H1 (cell line): ENCODE measurements at regions not wholly inside any gene's neighbourhood (a gene's known extent, or its start where the extent isn't known, plus 50 kb on each side); places are given as distances from the start of the nearest gene placed in this dataset.
"Not testable (repeated sequence)": the region's sequence is repeated elsewhere in the genome, so short reads cannot be mapped to it uniquely, and the experiment has no call there.

Source experiments
- CTCF ChIA-PET: fragments of 300-600 bp; sonication (Branson Sonifier 250); formaldehyde crosslinking; loops from one replicate; lab custom pipeline; 2021; ENCODE audit not compliant: partially characterized antibody; lab: Charles Lee
- POLR2A ChIA-PET: fragments of 300-600 bp; sonication (Branson Sonifier 250); formaldehyde crosslinking; loops from one replicate; lab custom pipeline; 2021; ENCODE audit warnings: inconsistent platforms; ENCODE audit not compliant: partially characterized antibody; lab: Charles Lee
- DNase-seq, 2 experiments: peaks; one replicate each; pipeline versions ENCODE4 v3.0.0 to v3.0.0-alpha.2; 2010 to 2022; ENCODE audit warnings: low spot score in 2 of 2, low read depth in 1 of 2, mixed read lengths in 1 of 2
- FAIRE-seq: peaks from 2 replicates; lab custom pipeline; 2011; peaks lifted over from hg19 to GRCh38; lab: Jason Lieb, UNC
- H2AFZ ChIP-seq: 2 replicates; pipeline ENCODE4 v1.8.1; 2012; ENCODE audit warnings: low read length, inconsistent platforms
- H2AK5ac ChIP-seq: 2 replicates; pipeline ENCODE4 v1.6.1; 2013; ENCODE audit warnings: low read depth, low read length
- H2BK120ac ChIP-seq: replicated peaks from 2 replicates; pipeline ENCODE3; 2013; ENCODE audit warnings: low read depth, low read length, inconsistent platforms
- H2BK12ac ChIP-seq: 2 replicates; pipeline ENCODE4 v1.6.1; 2013; ENCODE audit warnings: low read depth, low read length
- H2BK15ac ChIP-seq: 2 replicates; pipeline ENCODE4 v1.6.1; 2013; ENCODE audit warnings: low read length
- H2BK20ac ChIP-seq: 2 replicates; pipeline ENCODE4 v1.6.1; 2013; ENCODE audit warnings: low read length
- H2BK5ac ChIP-seq: 2 replicates; pipeline ENCODE4 v1.6.1; 2013; ENCODE audit warnings: low read depth, low read length
- H3K14ac ChIP-seq: 2 replicates; pipeline ENCODE4 v1.6.1; 2013; ENCODE audit warnings: inconsistent platforms; ENCODE audit not compliant: insufficient read length
- H3K18ac ChIP-seq: 2 replicates; pipeline ENCODE4 v1.6.1; 2013; ENCODE audit warnings: low read length; ENCODE audit errors: extremely low read depth
- H3K23ac ChIP-seq: 2 replicates; pipeline ENCODE4 v1.6.1; 2013; ENCODE audit warnings: inconsistent platforms; ENCODE audit not compliant: insufficient read length
- H3K23me2 ChIP-seq: 2 replicates; pipeline ENCODE4 v1.6.1; 2013; ENCODE audit warnings: low read depth, low read length
- H3K27ac ChIP-seq: 2 replicates; pipeline ENCODE4 v1.6.1; 2011; ENCODE audit warnings: low read depth, low read length, inconsistent platforms
- H3K27me3 ChIP-seq, 4 experiments: replicated peaks in 1 of 4; 1 replicate in 1 of 4; 2 replicates in 3 of 4; pipeline versions ENCODE4 v1.6.1 to v1.8.1; 2011 to 2013; ENCODE audit warnings: low read length in 3 of 4, mild to moderate bottlenecking in 3 of 4, inconsistent platforms in 2 of 4, mixed read lengths in 2 of 4, moderate library complexity in 1 of 4; ENCODE audit not compliant: control insufficient read depth in 3 of 4, insufficient read depth in 3 of 4; ENCODE audit errors: extremely low read depth in 1 of 4
- H3K36me3 ChIP-seq, 4 experiments: 2 replicates each; pipeline versions ENCODE4 v1.6.1 to v1.8.1; 2011 to 2013; ENCODE audit warnings: mild to moderate bottlenecking in 4 of 4, low read length in 3 of 4, moderate library complexity in 2 of 4, control low read depth in 1 of 4, inconsistent platforms in 1 of 4; ENCODE audit not compliant: insufficient read depth in 4 of 4, control insufficient read depth in 2 of 4
- H3K4ac ChIP-seq: replicated peaks from 2 replicates; pipeline ENCODE3; 2013; ENCODE audit warnings: low read length, low read depth, mixed read lengths, inconsistent platforms; ENCODE audit not compliant: insufficient read length
- H3K4me1 ChIP-seq, 4 experiments: replicated peaks in 1 of 4; 1 replicate in 1 of 4; 2 replicates in 3 of 4; pipeline versions ENCODE4 v1.6.1 to v1.8.1; 2011 to 2013; ENCODE audit warnings: low read length in 3 of 4, inconsistent platforms in 2 of 4, mixed read lengths in 1 of 4; ENCODE audit not compliant: insufficient read depth in 4 of 4, control insufficient read depth in 3 of 4
- H3K4me2 ChIP-seq, 2 experiments: 2 replicates each; pipeline versions ENCODE4 v1.6.1 to v1.8.1; 2011 to 2013; ENCODE audit warnings: low read depth in 2 of 2, low read length in 2 of 2, control low read depth in 1 of 2, inconsistent platforms in 1 of 2, mild to moderate bottlenecking in 1 of 2; ENCODE audit not compliant: insufficient read depth in 1 of 2
- H3K4me3 ChIP-seq, 4 experiments: fragments of 200-600, 300-600 bp in 1 of 4; sonication (generic), shearing (Covaris generic), sonication (Bioruptor Twin) in 1 of 4; 2 replicates each; pipeline versions ENCODE4 v1.5.1 to v1.8.1; 2011 to 2016; ENCODE audit warnings: low read length in 4 of 4, low read depth in 3 of 4, control low read depth in 2 of 4, inconsistent platforms in 2 of 4, mild to moderate bottlenecking in 2 of 4, mixed read lengths in 1 of 4, moderate library complexity in 1 of 4; ENCODE audit not compliant: insufficient read depth in 2 of 4; ENCODE audit errors: extremely low read depth in 1 of 4
- H3K56ac ChIP-seq: replicated peaks from 2 replicates; pipeline ENCODE3; 2013; ENCODE audit warnings: low read depth, mild to moderate bottlenecking, mixed read lengths, low read length, inconsistent platforms; ENCODE audit not compliant: insufficient read length
- H3K79me1 ChIP-seq: 2 replicates; pipeline ENCODE4 v1.6.1; 2013; ENCODE audit warnings: low read depth, low read length, control low read depth
- H3K79me2 ChIP-seq, 2 experiments: 2 replicates each; pipeline versions ENCODE4 v1.6.1 to v1.8.1; 2012 to 2013; ENCODE audit warnings: low read length in 2 of 2, mild to moderate bottlenecking in 2 of 2, inconsistent platforms in 1 of 2; ENCODE audit not compliant: insufficient read depth in 2 of 2, control insufficient read depth in 1 of 2
- H3K9ac ChIP-seq, 4 experiments: replicated peaks in 1 of 4; 1 replicate in 1 of 4; 2 replicates in 3 of 4; pipeline versions ENCODE4 v1.6.1 to v1.8.1; 2011 to 2013; ENCODE audit warnings: low read depth in 3 of 4, low read length in 3 of 4, control low read depth in 2 of 4, mild to moderate bottlenecking in 2 of 4, moderate library complexity in 2 of 4, inconsistent platforms in 1 of 4; ENCODE audit errors: extremely low read depth in 1 of 4
- H3K9me3 ChIP-seq, 2 experiments: 2 replicates each; pipeline versions ENCODE4 v1.6.1 to v1.8.1; 2012 to 2013; ENCODE audit warnings: mild to moderate bottlenecking in 2 of 2, moderate library complexity in 2 of 2, control low read depth in 1 of 2, inconsistent platforms in 1 of 2, low read depth in 1 of 2, low read length in 1 of 2, mixed read lengths in 1 of 2; ENCODE audit not compliant: insufficient read depth in 2 of 2
- H4K20me1 ChIP-seq, 2 experiments: replicated peaks in 1 of 2; 2 replicates each; pipeline versions ENCODE3 to v1.8.1; 2011 to 2013; ENCODE audit warnings: inconsistent platforms in 2 of 2, low read length in 2 of 2, mild to moderate bottlenecking in 1 of 2; ENCODE audit not compliant: insufficient read depth in 2 of 2, control insufficient read depth in 1 of 2
- H4K5ac ChIP-seq: 2 replicates; pipeline ENCODE4 v1.6.1; 2013; ENCODE audit warnings: low read length, low read depth, mixed read lengths, inconsistent platforms; ENCODE audit not compliant: insufficient read length
- H4K8ac ChIP-seq: 2 replicates; pipeline ENCODE4 v1.8.0; 2013; ENCODE audit warnings: mild to moderate bottlenecking, moderate library complexity, low read length, inconsistent platforms; ENCODE audit not compliant: insufficient read depth; ENCODE audit errors: extremely low read depth
- H4K91ac ChIP-seq: replicated peaks from 2 replicates; pipeline ENCODE3; 2013; ENCODE audit warnings: low read length, mixed read lengths, inconsistent platforms; ENCODE audit not compliant: insufficient read length
- WGBS, 2 experiments: shearing (Covaris generic) in 1 of 2; methylation state at CpG; one replicate each; pipeline versions ENCODE4 v1.1.6 to v1.1.7; 2013 to 2015; ENCODE audit warnings: low lambda C conversion rate in 2 of 2, mixed read lengths in 2 of 2, inconsistent platforms in 1 of 2, low coverage in 1 of 2, missing lambda C conversion rate in 1 of 2; ENCODE audit not compliant: insufficient replicate concordance in 2 of 2, insufficient coverage in 1 of 2, insufficient read length in 1 of 2; ENCODE audit errors: extremely low coverage in 1 of 2, missing lambda C conversion rate in 1 of 2; 5-methylcytosine and 5-hydroxymethylcytosine counted together

GRCh38 chr20:43400882-43401281 lies 56.8 kb upstream of the SRSF6 start:
- POLR2A ChIA-PET, H3K79me2 ChIP-seq, H2AK5ac ChIP-seq, H3K14ac ChIP-seq, H4K20me1 ChIP-seq, H2AFZ ChIP-seq, H3K9ac ChIP-seq, H3K27ac ChIP-seq, H3K18ac ChIP-seq, H3K56ac ChIP-seq, H4K5ac ChIP-seq, H3K23ac ChIP-seq, H2BK12ac ChIP-seq, H2BK20ac ChIP-seq, H3K4me1 ChIP-seq, H2BK15ac ChIP-seq, H3K4me3 ChIP-seq, DNase-seq, H2BK5ac ChIP-seq, H2BK120ac ChIP-seq, H3K4ac ChIP-seq, H3K27me3 ChIP-seq, H3K4me2 ChIP-seq, H3K9me3 ChIP-seq, H3K36me3 ChIP-seq, H3K23me2 ChIP-seq, FAIRE-seq, H3K79me1 ChIP-seq, H4K91ac ChIP-seq, H4K8ac ChIP-seq: not testable (repeated sequence)
- CTCF ChIA-PET: interaction anchor here (3.8 kb wide), 1 partner anchor 8 kb away, joined by 18 read pairs; no protein-coding TSS in a partner anchor
- WGBS, 2 experiments: 93% methylated on average over 6 of the region's 6 CpGs; no CpG with 5 or more reads in 1 of the 2 experiments
